GM12878 (cell line): ENCODE measurements at regions not wholly inside any gene's neighbourhood (a gene's known extent, or its start where the extent isn't known, plus 50 kb on each side); places are given as distances from the start of the nearest gene placed in this dataset.

Source experiments
- ATF7 ChIP-seq: fragments of 450-650 bp; IDR thresholded peaks from 2 replicates; pipeline ENCODE4 v1.6.1; 2016; ENCODE audit warnings: low read depth, mild to moderate bottlenecking
- CREB1 ChIP-seq: IDR thresholded peaks from 2 replicates; pipeline ENCODE4 v1.6.1; 2012; ENCODE audit warnings: low read depth, mild to moderate bottlenecking, inconsistent platforms
- CREM ChIP-seq: IDR thresholded peaks from 2 replicates; pipeline ENCODE4 v1.6.1; 2014; ENCODE audit warnings: antibody characterized with exemption, low read depth
- HCFC1 ChIP-seq: fragments of 150-350 bp; IDR thresholded peaks from 2 replicates; pipeline ENCODE4 v1.6.1; 2014; ENCODE audit warnings: low read length
- IKZF1 ChIP-seq: fragments of 450-650 bp; conservative IDR thresholded peaks from 2 replicates; pipeline ENCODE4 v1.6.1; 2017; ENCODE audit warnings: antibody characterized with exemption, mild to moderate bottlenecking
- MEF2A ChIP-seq: IDR thresholded peaks from 2 replicates; pipeline ENCODE4 v1.6.1; 2011; ENCODE audit warnings: low read depth, mild to moderate bottlenecking, low read length, moderate library complexity; ENCODE audit not compliant: insufficient read depth
- RAD21 ChIP-seq: IDR thresholded peaks from 2 replicates; pipeline ENCODE4 v1.6.1; 2011; ENCODE audit warnings: mild to moderate bottlenecking, low read depth, low read length, moderate library complexity; ENCODE audit not compliant: insufficient read depth
- SP1 ChIP-seq: IDR thresholded peaks from one replicate; pipeline ENCODE4 v1.6.1; 2011; ENCODE audit warnings: low read depth, low read length
- TCF3 ChIP-seq: IDR thresholded peaks from 2 replicates; pipeline ENCODE4 v1.6.1; 2012; ENCODE audit warnings: low read depth, mild to moderate bottlenecking, low read length, borderline replicate concordance; ENCODE audit not compliant: insufficient read depth
- YY1 ChIP-seq: IDR thresholded peaks from 2 replicates; pipeline ENCODE4 v1.6.1; 2011; ENCODE audit warnings: low read depth, mild to moderate bottlenecking, low read length
- ZBED1 ChIP-seq: IDR thresholded peaks from 2 replicates; pipeline ENCODE4 v1.6.1; 2016; ENCODE audit warnings: borderline replicate concordance
- ZBTB4 ChIP-seq: fragments of 450-650 bp; formaldehyde crosslinking; IDR thresholded peaks from 2 replicates; pipeline ENCODE4 v1.4.0; 2022; ENCODE audit warnings: mild to moderate bottlenecking, moderate library complexity
- ZNF384 ChIP-seq: IDR thresholded peaks from 2 replicates; pipeline ENCODE4 v1.6.1; 2012; ENCODE audit warnings: low read depth, mild to moderate bottlenecking, low read length, improper control_type of control experiment, borderline replicate concordance

GRCh38 chrX:131734621-131735020, 190.7 kb downstream of the OR13H1 start (continued):
- TF ChIP-seq ZBTB4 (CRISPR knock-in tag): no peak
- TF ChIP-seq SP1: peak; percentile 47
- TF ChIP-seq CREB1: peak; percentile 22; the same call in 1 of the 2 replicates
- peak; percentile 100 for TF ChIP-seq ZNF384
- TF ChIP-seq ZBED1: peak; percentile 79; the same call in 1 of the 2 replicates
- no peak for TF ChIP-seq TCF3
- TF ChIP-seq ATF7: peak; percentile 39; the same call in 1 of the 2 replicates
- TF ChIP-seq HCFC1: peak; percentile 50; the same call in 1 of the 2 replicates
- 0 out of 2 replicates have a peak, but pooled peaks have one; percentile 30 for TF ChIP-seq MEF2A
- peak; percentile 80 for TF ChIP-seq CREM
- peak; percentile 34; the same call in 1 of the 2 replicates for TF ChIP-seq IKZF1
- peak; percentile 75 for TF ChIP-seq RAD21
- TF ChIP-seq YY1: peak; percentile 87
